Ovary (tissue), 3 donors: ENCODE measurements at regions not wholly inside any gene's neighbourhood (a gene's known extent, or its start where the extent isn't known, plus 50 kb on each side); places are given as distances from the start of the nearest gene placed in this dataset.

Experiments
- CTCF ChIP-seq, 3 donors: fragments of 450-650 bp in 2 of 3; fragments of 200-600 bp in 1 of 3; IDR thresholded peaks; one replicate each; pipeline versions ENCODE4 v1.5.1 to v1.8.0; 2016 to 2022; ENCODE audit warnings: antibody characterized with exemption in 3 of 3, mild to moderate bottlenecking in 1 of 3
- EP300 ChIP-seq: sonication (generic); formaldehyde crosslinking; IDR thresholded peaks from one replicate; pipeline ENCODE4 v1.6.1; 2017; ENCODE audit warnings: antibody characterized with exemption
- POLR2A ChIP-seq: fragments of 450-650 bp; IDR thresholded peaks from one replicate; pipeline ENCODE4 v1.6.1; 2017; ENCODE audit warnings: antibody characterized with exemption, mild to moderate bottlenecking, moderate library complexity
- donor health status: DM: no; HTN: no; CAD: no.

DNA sequence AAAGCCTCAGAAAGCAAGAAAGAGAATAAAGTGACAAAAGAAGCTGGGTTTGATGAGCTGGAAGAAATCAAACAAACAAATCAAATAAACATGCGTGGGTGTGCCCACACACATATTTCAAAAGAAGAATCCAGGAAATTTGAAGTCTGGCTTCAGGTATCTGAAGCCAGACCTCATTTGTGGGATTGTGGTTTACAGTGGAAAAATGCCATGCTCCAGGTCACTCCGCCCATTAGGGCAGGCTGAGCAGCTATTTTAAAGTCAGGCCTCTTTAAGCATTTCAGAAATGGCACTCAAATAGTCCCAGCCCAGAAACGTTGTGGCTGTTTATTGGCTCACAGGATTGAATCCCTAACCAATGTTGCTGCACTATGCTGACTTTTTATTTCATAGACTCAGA lies 226.1 kb upstream of the F9 start:
- TF ChIP-seq CTCF (IDR thresholded peaks at IDR 0.05) (no peak), POLR2A (no peak), EP300 (no peak)
